Breast epithelium (tissue), 3 donors: ENCODE measurements at regions not wholly inside any gene's neighbourhood (a gene's known extent, or its start where the extent isn't known, plus 50 kb on each side); places are given as distances from the start of the nearest gene placed in this dataset.

Experiments
- POLR2A ChIP-seq: fragments of 450-650 bp; IDR thresholded peaks from one replicate; pipeline ENCODE4 v1.6.1; 2016; ENCODE audit warnings: antibody characterized with exemption, mild to moderate bottlenecking, moderate library complexity
- POLR2AphosphoS5 ChIP-seq, 3 donors: sonication (generic); formaldehyde crosslinking; IDR thresholded peaks; one replicate each; pipeline ENCODE4 v1.6.1; 2017; ENCODE audit warnings: antibody characterized with exemption in 3 of 3
- TF ChIP-seq, protein P1 (sequence below), 3 donors: fragments of 450-650 bp; IDR thresholded peaks; one replicate each; pipeline ENCODE4 v1.5.1; 2016 to 2017; ENCODE audit warnings: antibody characterized with exemption in 3 of 3, mild to moderate bottlenecking in 3 of 3, moderate library complexity in 3 of 3

DNA sequence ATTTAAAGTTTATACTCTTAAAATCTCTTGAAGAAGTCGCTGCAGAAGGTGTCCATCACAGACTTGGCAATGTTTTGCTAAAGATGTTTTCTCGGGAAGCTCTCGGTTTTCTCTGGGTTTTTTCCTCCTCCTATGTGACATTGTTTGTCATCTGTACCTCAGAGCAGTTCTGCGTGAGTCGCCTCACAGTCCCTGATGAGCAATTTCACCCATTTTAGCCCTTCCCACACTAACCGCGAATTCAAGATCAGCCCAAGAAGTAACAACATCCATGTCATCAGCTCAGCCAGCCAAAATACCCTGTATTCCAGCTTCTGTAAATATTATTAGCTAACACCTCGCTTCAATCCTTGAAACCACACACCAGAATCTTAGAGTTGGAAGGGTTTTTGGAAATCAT, 224.3 kb upstream of the SETMAR start:
- TF ChIP-seq, protein P1, sequence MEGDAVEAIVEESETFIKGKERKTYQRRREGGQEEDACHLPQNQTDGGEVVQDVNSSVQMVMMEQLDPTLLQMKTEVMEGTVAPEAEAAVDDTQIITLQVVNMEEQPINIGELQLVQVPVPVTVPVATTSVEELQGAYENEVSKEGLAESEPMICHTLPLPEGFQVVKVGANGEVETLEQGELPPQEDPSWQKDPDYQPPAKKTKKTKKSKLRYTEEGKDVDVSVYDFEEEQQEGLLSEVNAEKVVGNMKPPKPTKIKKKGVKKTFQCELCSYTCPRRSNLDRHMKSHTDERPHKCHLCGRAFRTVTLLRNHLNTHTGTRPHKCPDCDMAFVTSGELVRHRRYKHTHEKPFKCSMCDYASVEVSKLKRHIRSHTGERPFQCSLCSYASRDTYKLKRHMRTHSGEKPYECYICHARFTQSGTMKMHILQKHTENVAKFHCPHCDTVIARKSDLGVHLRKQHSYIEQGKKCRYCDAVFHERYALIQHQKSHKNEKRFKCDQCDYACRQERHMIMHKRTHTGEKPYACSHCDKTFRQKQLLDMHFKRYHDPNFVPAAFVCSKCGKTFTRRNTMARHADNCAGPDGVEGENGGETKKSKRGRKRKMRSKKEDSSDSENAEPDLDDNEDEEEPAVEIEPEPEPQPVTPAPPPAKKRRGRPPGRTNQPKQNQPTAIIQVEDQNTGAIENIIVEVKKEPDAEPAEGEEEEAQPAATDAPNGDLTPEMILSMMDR (IDR thresholded peaks at IDR 0.05): no peak
- TF ChIP-seq POLR2AphosphoS5 (IDR thresholded peaks at IDR 0.05): no peak
- TF ChIP-seq POLR2A: no peak
